CD4-positive, CD25-positive, alpha-beta regulatory T cell (primary cell): ENCODE measurements at regions not wholly inside any gene's neighbourhood (a gene's known extent, or its start where the extent isn't known, plus 50 kb on each side); places are given as distances from the start of the nearest gene placed in this dataset.

Experiments used
- ATAC-seq, 2 donors: fragments of 150-1000 bp; cut with Tn5 transposase; one replicate each; pipeline ENCODE4 v1.10.0; 2021; ENCODE audit warnings: low read depth in 2 of 2, moderate number of reproducible peaks in 2 of 2, moderate library complexity in 1 of 2
- DNase-seq, 3 donors: peaks; one replicate each; pipeline versions ENCODE4 v3.0.0 to v3.0.0-alpha.2; 2012 to 2022; ENCODE audit warnings: mixed read lengths in 1 of 3
- H3K27ac ChIP-seq: one replicate; pipeline ENCODE4 v1.7.0; 2013; ENCODE audit warnings: mild to moderate bottlenecking, low read length; ENCODE audit not compliant: insufficient read depth, poor library complexity, severe bottlenecking
- H3K27me3 ChIP-seq: one replicate; pipeline ENCODE4 v1.7.0; 2013; ENCODE audit warnings: low read length; ENCODE audit not compliant: control insufficient read depth, insufficient read depth
- H3K36me3 ChIP-seq: one replicate; pipeline ENCODE4 v1.7.0; 2013; ENCODE audit warnings: mild to moderate bottlenecking, low read length, moderate library complexity; ENCODE audit not compliant: control insufficient read depth, insufficient read depth
- H3K4me1 ChIP-seq: 2 replicates; pipeline ENCODE4 v1.7.0; 2013; ENCODE audit warnings: mild to moderate bottlenecking, low read length; ENCODE audit not compliant: insufficient read depth, control insufficient read depth, poor library complexity, severe bottlenecking
- H3K4me3 ChIP-seq: one replicate; pipeline ENCODE4 v1.7.0; 2013; ENCODE audit warnings: low read depth, mild to moderate bottlenecking, low read length, moderate library complexity
- H3K9me3 ChIP-seq, 2 experiments: 1 replicate in 1 of 2; 2 replicates in 1 of 2; pipeline ENCODE4 v1.7.0; 2013; ENCODE audit warnings: low read length in 2 of 2, mild to moderate bottlenecking in 1 of 2, moderate library complexity in 1 of 2; ENCODE audit not compliant: control insufficient read depth in 2 of 2
- H3K27ac Mint-ChIP-seq, 3 donors: one replicate each; pipeline ENCODE4 v1.8.0; 2020 to 2022; ENCODE audit warnings: mild to moderate bottlenecking in 3 of 3, mixed read lengths in 3 of 3, moderate library complexity in 2 of 3
- H3K27me3 Mint-ChIP-seq: one replicate; pipeline ENCODE4 v1.8.0; 2022; ENCODE audit warnings: mild to moderate bottlenecking, mixed read lengths
- H3K36me3 Mint-ChIP-seq: one replicate; pipeline ENCODE4 v1.8.0; 2020; ENCODE audit warnings: mixed read lengths
- H3K4me1 Mint-ChIP-seq, 4 donors: one replicate each; pipeline ENCODE4 v1.8.0; 2020 to 2022; ENCODE audit warnings: mixed read lengths in 4 of 4, mild to moderate bottlenecking in 1 of 4
- H3K4me3 Mint-ChIP-seq, 4 donors: one replicate each; pipeline ENCODE4 v1.8.0; 2020 to 2022; ENCODE audit warnings: mild to moderate bottlenecking in 4 of 4, mixed read lengths in 4 of 4, moderate library complexity in 3 of 4
- H3K9me3 Mint-ChIP-seq, 7 donors: one replicate each; pipeline ENCODE4 v1.8.0; 2020 to 2022; ENCODE audit warnings: mixed read lengths in 7 of 7, mild to moderate bottlenecking in 3 of 7, moderate library complexity in 2 of 7

- Mint-ChIP-seq H3K9me3 (peaks cover 0 to 9% (median 3%) of the 10 kb centered on the region in 7 donors), H3K4me1 (no peaks in the 10 kb centered on the region), H3K27me3 (no peaks in the 10 kb centered on the region), H3K36me3 (no peaks in the 10 kb centered on the region), H3K27ac (no peak overlapping the region), H3K4me3 (no peak overlapping the region)
- Histone ChIP-seq H3K36me3 (no peaks in the 10 kb centered on the region), H3K27ac (no peak overlapping the region), H3K4me3 (no peak overlapping the region), H3K9me3 (no peaks in the 10 kb centered on the region), H3K27me3 (no peaks in the 10 kb centered on the region), H3K4me1 (no peaks in the 10 kb centered on the region)
- ATAC-seq (no peak), DNase-seq (no peak)
Measured at GRCh38 chr2:220442012-220442411, 814.6 kb downstream of the SLC4A3 start.

GRCh38 chr2:220445429-220446105 lies 818.1 kb downstream of the SLC4A3 start:
- H3K4me1 Mint-ChIP-seq: no peaks in the 10 kb centered on the region
- Histone ChIP-seq H3K27me3 (no peaks in the 10 kb centered on the region), H3K9me3 (no peaks in the 10 kb centered on the region), H3K4me3 (no peak overlapping the region), H3K4me1 (no peaks in the 10 kb centered on the region), H3K36me3 (no peaks in the 10 kb centered on the region), H3K27ac (no peak overlapping the region)
- DNase-seq (no peak), ATAC-seq (no peak)
- H3K9me3 Mint-ChIP-seq: peaks cover 0 to 3% (median 2%) of the 10 kb centered on the region in 7 donors
- no peak overlapping the region for H3K27ac Mint-ChIP-seq
- no peaks in the 10 kb centered on the region for H3K36me3 Mint-ChIP-seq
- H3K27me3 Mint-ChIP-seq: no peaks in the 10 kb centered on the region
- no peak overlapping the region for H3K4me3 Mint-ChIP-seq

GRCh38 chr2:220446106-220446712 lies 818.8 kb downstream of the SLC4A3 start:
- DNase-seq: no peak
- Mint-ChIP-seq H3K4me1 (no peaks in the 10 kb centered on the region), H3K4me3 (no peak overlapping the region), H3K27me3 (no peaks in the 10 kb centered on the region), H3K27ac (no peak overlapping the region), H3K9me3 (peaks cover 0 to 4% (median 2%) of the 10 kb centered on the region in 7 donors), H3K36me3 (no peaks in the 10 kb centered on the region)
- Histone ChIP-seq H3K27ac (no peak overlapping the region), H3K36me3 (no peaks in the 10 kb centered on the region), H3K9me3 (no peaks in the 10 kb centered on the region), H3K4me3 (no peak overlapping the region), H3K27me3 (no peaks in the 10 kb centered on the region), H3K4me1 (no peaks in the 10 kb centered on the region)
- ATAC-seq: no peak

GRCh38 chr2:220450846-220451245 lies 823.4 kb downstream of the SLC4A3 start:
- H3K4me1 ChIP-seq: no peaks in the 10 kb centered on the region
- H3K4me3 Mint-ChIP-seq: no peak overlapping the region
- no peaks in the 10 kb centered on the region for H3K9me3 ChIP-seq
- ATAC-seq: no peak
- H3K9me3 Mint-ChIP-seq: peaks cover 0 to 6% (median 0%) of the 10 kb centered on the region in 7 donors
- H3K27me3 Mint-ChIP-seq: no peaks in the 10 kb centered on the region
- H3K27ac Mint-ChIP-seq: no peak overlapping the region
- H3K36me3 Mint-ChIP-seq: no peaks in the 10 kb centered on the region
- no peak for DNase-seq
- no peaks in the 10 kb centered on the region for H3K27me3 ChIP-seq
- no peaks in the 10 kb centered on the region for H3K4me1 Mint-ChIP-seq
- no peak overlapping the region for H3K4me3 ChIP-seq
- no peaks in the 10 kb centered on the region for H3K36me3 ChIP-seq
- no peak overlapping the region for H3K27ac ChIP-seq

GRCh38 chr2:220451438-220451837 lies 824.0 kb downstream of the SLC4A3 start:
- Mint-ChIP-seq H3K27ac (no peak overlapping the region), H3K9me3 (peaks cover 0 to 6% (median 0%) of the 10 kb centered on the region in 7 donors), H3K4me3 (no peak overlapping the region), H3K4me1 (no peaks in the 10 kb centered on the region), H3K27me3 (no peaks in the 10 kb centered on the region), H3K36me3 (no peaks in the 10 kb centered on the region)
- no peaks in the 10 kb centered on the region for H3K9me3 ChIP-seq
- no peak for ATAC-seq
- no peaks in the 10 kb centered on the region for H3K4me1 ChIP-seq
- no peak overlapping the region for H3K4me3 ChIP-seq
- no peaks in the 10 kb centered on the region for H3K36me3 ChIP-seq
- no peak overlapping the region for H3K27ac ChIP-seq
- no peaks in the 10 kb centered on the region for H3K27me3 ChIP-seq
- DNase-seq: no peak

- Mint-ChIP-seq H3K4me1 (no peaks in the 10 kb centered on the region), H3K36me3 (no peaks in the 10 kb centered on the region), H3K9me3 (peaks cover 0 to 6% (median 0%) of the 10 kb centered on the region in 7 donors), H3K27ac (no peak overlapping the region), H3K27me3 (no peaks in the 10 kb centered on the region), H3K4me3 (no peak overlapping the region)
- Histone ChIP-seq H3K27me3 (no peaks in the 10 kb centered on the region), H3K27ac (no peak overlapping the region), H3K36me3 (no peaks in the 10 kb centered on the region), H3K4me3 (no peak overlapping the region), H3K9me3 (no peaks in the 10 kb centered on the region), H3K4me1 (no peaks in the 10 kb centered on the region)
- DNase-seq (no peak), ATAC-seq (no peak)
Measured at GRCh38 chr2:220452561-220452960, 825.1 kb downstream of the SLC4A3 start.

GRCh38 chr2:220455351-220455990 lies 828.0 kb downstream of the SLC4A3 start:
- DNase-seq: no peak
- ATAC-seq: no peak
- Mint-ChIP-seq H3K27me3 (no peaks in the 10 kb centered on the region), H3K36me3 (no peaks in the 10 kb centered on the region), H3K4me1 (no peaks in the 10 kb centered on the region), H3K27ac (no peak overlapping the region), H3K4me3 (no peak overlapping the region), H3K9me3 (peaks cover 0 to 4% (median 0%) of the 10 kb centered on the region in 7 donors)
- Histone ChIP-seq H3K4me1 (no peaks in the 10 kb centered on the region), H3K4me3 (no peak overlapping the region), H3K27ac (no peak overlapping the region), H3K9me3 (no peaks in the 10 kb centered on the region), H3K27me3 (no peaks in the 10 kb centered on the region), H3K36me3 (no peaks in the 10 kb centered on the region)
